Spleen (tissue), 11 donors: ENCODE measurements at regions not wholly inside any gene's neighbourhood (a gene's known extent, or its start where the extent isn't known, plus 50 kb on each side); places are given as distances from the start of the nearest gene placed in this dataset.

Source experiments
- DNase-seq: peaks from one replicate; pipeline ENCODE4 v3.0.0-alpha.2; 2020
- H3K27ac ChIP-seq, 8 donors: fragments of 200-600 bp; sonication (generic) in 7 of 8; 1 replicate in 4 of 8; 2 replicates in 4 of 8; pipeline versions ENCODE4 v1.5.0 to v1.8.0; 2016 to 2021; ENCODE audit warnings: inconsistent platforms in 4 of 8, mild to moderate bottlenecking in 4 of 8, moderate library complexity in 1 of 8
- H3K27me3 ChIP-seq, 7 donors: fragments of 200-600 bp; sonication (generic) in 6 of 7; replicated peaks in 1 of 7; 1 replicate in 4 of 7; 2 replicates in 3 of 7; pipeline versions ENCODE4 v1.5.0 to v1.8.0; 2016 to 2021; ENCODE audit warnings: inconsistent platforms in 3 of 7, mild to moderate bottlenecking in 1 of 7
- H3K36me3 ChIP-seq, 6 donors: fragments of 200-600 bp; sonication (generic) in 5 of 6; 1 replicate in 4 of 6; 2 replicates in 2 of 6; pipeline versions ENCODE4 v1.5.0 to v1.8.0; 2016 to 2021; ENCODE audit warnings: inconsistent platforms in 2 of 6
- H3K4me1 ChIP-seq, 6 donors: fragments of 200-600 bp; sonication (generic) in 5 of 6; 1 replicate in 3 of 6; 2 replicates in 3 of 6; pipeline versions ENCODE4 v1.5.0 to v1.8.0; 2016 to 2021; ENCODE audit warnings: inconsistent platforms in 3 of 6
- H3K4me3 ChIP-seq, 8 donors: fragments of 200-600 bp; sonication (generic) in 7 of 8; 1 replicate in 4 of 8; 2 replicates in 4 of 8; pipeline versions ENCODE4 v1.5.0 to v1.8.0; 2016 to 2021; ENCODE audit warnings: inconsistent platforms in 4 of 8, mild to moderate bottlenecking in 4 of 8, moderate library complexity in 2 of 8
- H3K9me3 ChIP-seq, 8 donors: fragments of 200-600 bp; sonication (generic) in 7 of 8; 1 replicate in 4 of 8; 2 replicates in 4 of 8; pipeline versions ENCODE4 v1.5.0 to v1.8.0; 2016 to 2021; ENCODE audit warnings: inconsistent platforms in 4 of 8
- CTCF ChIP-seq, 11 experiments: fragments of 200-600 bp in 7 of 11; fragments of 450-650 bp in 4 of 11; sonication (generic) in 4 of 11; IDR thresholded peaks in 8 of 11; conservative IDR thresholded peaks in 3 of 11; 1 replicate in 7 of 11; 2 replicates in 4 of 11; pipeline versions ENCODE4 v1.4.0 to v1.8.0; 2016 to 2021; ENCODE audit warnings: antibody characterized with exemption in 11 of 11, inconsistent platforms in 4 of 11, mild to moderate bottlenecking in 1 of 11
- POLR2A ChIP-seq, 3 donors: fragments of 450-650 bp; IDR thresholded peaks; one replicate each; pipeline ENCODE4 v1.5.1; 2017; ENCODE audit warnings: antibody characterized with exemption in 3 of 3, mild to moderate bottlenecking in 1 of 3
- POLR2AphosphoS5 ChIP-seq, 3 donors: sonication (generic); formaldehyde crosslinking; IDR thresholded peaks; one replicate each; pipeline ENCODE4 v1.5.1; 2017; ENCODE audit warnings: antibody characterized with exemption in 3 of 3
- WGBS, 5 donors: extraction: QIAGEN DNeasy Blood & Tissue Kit in 3 of 5; methylation state at CpG; one replicate each; pipeline versions ENCODE4 v1.1.5 to v1.1.7; 2013 to 2018; 5-methylcytosine and 5-hydroxymethylcytosine counted together
- intact Hi-C: fragments of 100-400 bp; cut with DNase I; formaldehyde crosslinking; loops from one replicate; pipeline ENCODE4 v1.15.0; 2023; ENCODE audit warnings: low total_unique reads
- donor health status: healthy with polysubstance abuse.
- donor health status: DM: no; HTN: no; CAD: no; lungs with moderate emphysema.
- donor health status: DM: no; HTN: no; CAD: no.
- donor health status: Bipolar disorder and iron deficiency.
- donor health status: healthy.
- donor health status: DM: no; HTN: no; CAD: no.
- donor health status: DM: yes; HTN: yes; CAD: no.

GRCh38 chr21:28690196-28690595, 302.5 kb downstream of the LTN1 start:
- DNase-seq, result no peak
- intact Hi-C loops, result no loop called here
- TF ChIP-seq POLR2A (IDR thresholded peaks at IDR 0.05), result no peak
- TF ChIP-seq POLR2AphosphoS5 (IDR thresholded peaks at IDR 0.05), result no peak
- TF ChIP-seq CTCF (IDR thresholded peaks at IDR 0.05 in 8 of 11, conservative IDR thresholded peaks at IDR 0.05 in 3 of 11), result no peak
- H3K9me3 ChIP-seq, result no peaks in the 10 kb centered on the region
- H3K4me1 ChIP-seq, result no peaks in the 10 kb centered on the region
- no peak overlapping the region for H3K27ac ChIP-seq
- WGBS, 5 donors, result 63 to 84% (median 77%) methylated on average over 1 of the region's 1 CpG
- no peaks in the 10 kb centered on the region for H3K27me3 ChIP-seq
- no peaks in the 10 kb centered on the region for H3K36me3 ChIP-seq
- no peak overlapping the region for H3K4me3 ChIP-seq

- WGBS, 5 donors, result 93 to 98% (median 96%) methylated on average over 1 of the region's 1 CpG
- intact Hi-C loops, result no loop called here
- H3K4me3 ChIP-seq, result no peak overlapping the region
- H3K4me1 ChIP-seq, result no peaks in the 10 kb centered on the region
- no peaks in the 10 kb centered on the region for H3K36me3 ChIP-seq
- H3K27me3 ChIP-seq, result no peaks in the 10 kb centered on the region
- H3K9me3 ChIP-seq, result no peaks in the 10 kb centered on the region
- DNase-seq, result no peak
- H3K27ac ChIP-seq, result no peak overlapping the region
- TF ChIP-seq CTCF (IDR thresholded peaks at IDR 0.05 in 8 of 11, conservative IDR thresholded peaks at IDR 0.05 in 3 of 11) (no peak), POLR2AphosphoS5 (IDR thresholded peaks at IDR 0.05) (no peak), POLR2A (IDR thresholded peaks at IDR 0.05) (no peak)
Measured at GRCh38 chr21:28688381-28688780, 304.3 kb downstream of the LTN1 start.

- 88 to 98% (median 90%) methylated on average over 1 of the region's 1 CpG for WGBS, 5 donors
- intact Hi-C loops, result no loop called here
Measured at GRCh38 chr21:28687586-28687985, 305.1 kb downstream of the LTN1 start.

More at GRCh38 chr21:28687586-28687985, 305.1 kb downstream of the LTN1 start:
- Histone ChIP-seq H3K9me3 (no peaks in the 10 kb centered on the region), H3K27ac (no peak overlapping the region), H3K27me3 (no peaks in the 10 kb centered on the region), H3K36me3 (no peaks in the 10 kb centered on the region), H3K4me1 (no peaks in the 10 kb centered on the region), H3K4me3 (no peak overlapping the region)
- DNase-seq, result no peak
- TF ChIP-seq CTCF (IDR thresholded peaks at IDR 0.05 in 8 of 11, conservative IDR thresholded peaks at IDR 0.05 in 3 of 11) (no peak), POLR2AphosphoS5 (IDR thresholded peaks at IDR 0.05) (no peak), POLR2A (IDR thresholded peaks at IDR 0.05) (no peak)
